ENCODE measurements at regions not wholly inside any gene's neighbourhood (a gene's known extent, or its start where the extent isn't known, plus 50 kb on each side); places are given as distances from the start of the nearest gene placed in this dataset.

DNA sequence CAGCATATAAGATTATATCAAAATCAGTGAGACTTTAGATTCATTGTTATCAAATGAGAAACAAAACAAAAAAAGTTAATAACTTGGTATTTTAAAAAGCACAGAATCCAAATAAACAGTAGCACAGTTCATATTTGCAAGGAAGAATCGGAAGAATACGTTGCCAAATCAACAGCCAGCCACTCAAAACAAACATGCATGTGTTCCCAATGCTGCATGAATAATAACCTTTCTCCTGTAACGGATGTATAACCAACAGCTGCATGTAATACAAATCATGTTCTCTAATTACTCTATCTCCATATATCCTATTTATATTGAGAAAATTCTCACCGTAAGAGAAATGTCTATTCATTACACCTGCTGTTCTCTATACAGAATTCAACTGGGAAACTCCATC, 98.9 kb upstream of the FOXD3 start:
- no peak for TF ChIP-seq EZH2phosphoT487 (IDR thresholded peaks at IDR 0.05; ENCODE audit: low read depth, severe bottlenecking, unreplicated experiment)
- TF ChIP-seq, protein P1, sequence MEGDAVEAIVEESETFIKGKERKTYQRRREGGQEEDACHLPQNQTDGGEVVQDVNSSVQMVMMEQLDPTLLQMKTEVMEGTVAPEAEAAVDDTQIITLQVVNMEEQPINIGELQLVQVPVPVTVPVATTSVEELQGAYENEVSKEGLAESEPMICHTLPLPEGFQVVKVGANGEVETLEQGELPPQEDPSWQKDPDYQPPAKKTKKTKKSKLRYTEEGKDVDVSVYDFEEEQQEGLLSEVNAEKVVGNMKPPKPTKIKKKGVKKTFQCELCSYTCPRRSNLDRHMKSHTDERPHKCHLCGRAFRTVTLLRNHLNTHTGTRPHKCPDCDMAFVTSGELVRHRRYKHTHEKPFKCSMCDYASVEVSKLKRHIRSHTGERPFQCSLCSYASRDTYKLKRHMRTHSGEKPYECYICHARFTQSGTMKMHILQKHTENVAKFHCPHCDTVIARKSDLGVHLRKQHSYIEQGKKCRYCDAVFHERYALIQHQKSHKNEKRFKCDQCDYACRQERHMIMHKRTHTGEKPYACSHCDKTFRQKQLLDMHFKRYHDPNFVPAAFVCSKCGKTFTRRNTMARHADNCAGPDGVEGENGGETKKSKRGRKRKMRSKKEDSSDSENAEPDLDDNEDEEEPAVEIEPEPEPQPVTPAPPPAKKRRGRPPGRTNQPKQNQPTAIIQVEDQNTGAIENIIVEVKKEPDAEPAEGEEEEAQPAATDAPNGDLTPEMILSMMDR (IDR thresholded peaks at IDR 0.05; ENCODE audit: poor library complexity): no peak
- TF ChIP-seq EZH2 (IDR thresholded peaks at IDR 0.05; ENCODE audit: borderline replicate concordance): no peak
- Histone ChIP-seq H3K9me3 (ENCODE audit: low read depth) (no peaks in the 10 kb centered on the region), H3K36me3 (replicated peaks; ENCODE audit: insufficient read depth, low read depth) (no peaks in the 10 kb centered on the region), H4K20me1 (ENCODE audit: insufficient read depth, poor library complexity, severe bottlenecking) (no peaks in the 10 kb centered on the region), H3K79me2 (no peaks in the 10 kb centered on the region), H3K9me2 (replicated peaks; ENCODE audit: insufficient read depth) (no peaks in the 10 kb centered on the region), H3K27ac (no peak overlapping the region), H3K4me2 (no peak overlapping the region), H3K4me3 (no peak overlapping the region), H3K27me3 (peaks cover 4% of the 10 kb centered on the region), H2AFZ (no peak overlapping the region), H3K4me1 (ENCODE audit: insufficient read depth) (no peaks in the 10 kb centered on the region)
- no peak for DNase-seq (ENCODE audit: low spot score)
- 64% methylated on average over 4 of the region's 4 CpGs for WGBS (ENCODE audit: low lambda C conversion rate, missing lambda C conversion rate)

DNA sequence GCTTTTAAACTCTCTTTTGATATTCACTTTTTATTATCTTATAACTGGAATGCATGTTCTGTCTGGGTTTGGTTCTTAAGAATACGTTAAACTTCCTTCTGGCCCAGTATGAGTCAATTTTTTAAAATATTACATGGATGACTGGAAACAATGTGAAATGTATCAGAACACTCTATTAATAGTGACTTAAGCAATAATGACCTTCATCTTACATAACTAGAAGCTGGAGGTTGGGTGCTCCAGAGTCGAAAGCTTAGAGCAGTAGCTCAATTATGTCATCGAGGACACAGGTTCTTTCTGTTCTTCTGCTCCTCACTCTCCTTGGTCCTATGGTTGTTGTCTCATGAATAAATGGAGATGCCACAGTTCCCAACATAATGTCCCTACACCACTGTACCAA, 91.6 kb upstream of the FOXD3 start:
- Histone ChIP-seq H3K9me3 (ENCODE audit: low read depth) (no peaks in the 10 kb centered on the region), H3K27me3 (no peaks in the 10 kb centered on the region), H4K20me1 (ENCODE audit: insufficient read depth, poor library complexity, severe bottlenecking) (no peaks in the 10 kb centered on the region), H3K36me3 (replicated peaks; ENCODE audit: insufficient read depth, low read depth) (no peaks in the 10 kb centered on the region), H3K4me1 (ENCODE audit: insufficient read depth) (no peaks in the 10 kb centered on the region), H3K79me2 (no peaks in the 10 kb centered on the region), H3K27ac (no peak overlapping the region), H2AFZ (no peak overlapping the region), H3K9me2 (replicated peaks; ENCODE audit: insufficient read depth) (no peaks in the 10 kb centered on the region), H3K4me3 (no peak overlapping the region), H3K4me2 (no peak overlapping the region)
- no peak for DNase-seq (ENCODE audit: low spot score)
- TF ChIP-seq EZH2 (IDR thresholded peaks at IDR 0.05; ENCODE audit: borderline replicate concordance): no peak
- TF ChIP-seq, protein P1 (IDR thresholded peaks at IDR 0.05; ENCODE audit: poor library complexity): no peak
- no peak for TF ChIP-seq EZH2phosphoT487 (IDR thresholded peaks at IDR 0.05; ENCODE audit: low read depth, severe bottlenecking, unreplicated experiment)
- 96% methylated on average over 3 of the region's 3 CpGs for WGBS (ENCODE audit: low lambda C conversion rate, missing lambda C conversion rate)

DNA sequence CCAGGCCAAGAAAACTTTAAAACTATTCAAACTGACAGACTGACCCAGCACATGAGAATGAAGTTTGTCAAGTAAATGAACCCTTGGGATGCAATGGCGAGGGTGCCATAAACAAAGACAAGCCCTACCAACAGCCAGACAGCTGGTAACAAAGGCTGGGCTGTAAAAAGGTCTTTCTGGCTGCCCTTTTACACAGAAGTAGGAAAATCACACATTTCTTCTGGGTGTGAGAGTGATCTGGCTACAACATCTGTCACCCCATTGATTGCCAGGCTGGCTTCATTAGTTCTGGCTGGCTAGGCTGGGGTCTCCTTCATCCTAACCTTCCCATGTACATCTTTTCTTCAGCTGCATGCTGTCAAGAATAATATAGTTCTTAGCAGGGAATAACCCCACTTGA, 83.6 kb upstream of the FOXD3 start:
- H3K79me2 ChIP-seq: no peaks in the 10 kb centered on the region
- H3K27me3 ChIP-seq: no peaks in the 10 kb centered on the region
- no peak for DNase-seq (ENCODE audit: low spot score)
- no peak overlapping the region for H3K27ac ChIP-seq
- no peaks in the 10 kb centered on the region for H3K9me2 ChIP-seq (replicated peaks; ENCODE audit: insufficient read depth)
- H3K4me1 ChIP-seq (ENCODE audit: insufficient read depth): no peaks in the 10 kb centered on the region
- H4K20me1 ChIP-seq (ENCODE audit: insufficient read depth, poor library complexity, severe bottlenecking): no peaks in the 10 kb centered on the region
- TF ChIP-seq EZH2 (IDR thresholded peaks at IDR 0.05; ENCODE audit: borderline replicate concordance) (no peak), EZH2phosphoT487 (IDR thresholded peaks at IDR 0.05; ENCODE audit: low read depth, severe bottlenecking, unreplicated experiment) (no peak)
- TF ChIP-seq, protein P1 (IDR thresholded peaks at IDR 0.05; ENCODE audit: poor library complexity): no peak
- H3K9me3 ChIP-seq (ENCODE audit: low read depth): no peaks in the 10 kb centered on the region
- no peaks in the 10 kb centered on the region for H3K36me3 ChIP-seq (replicated peaks; ENCODE audit: insufficient read depth, low read depth)
- H2AFZ ChIP-seq: no peak overlapping the region
- 79% methylated on average over 1 of the region's 1 CpG for WGBS (ENCODE audit: low lambda C conversion rate, missing lambda C conversion rate)
- no peak overlapping the region for H3K4me3 ChIP-seq
- no peak overlapping the region for H3K4me2 ChIP-seq

DNA sequence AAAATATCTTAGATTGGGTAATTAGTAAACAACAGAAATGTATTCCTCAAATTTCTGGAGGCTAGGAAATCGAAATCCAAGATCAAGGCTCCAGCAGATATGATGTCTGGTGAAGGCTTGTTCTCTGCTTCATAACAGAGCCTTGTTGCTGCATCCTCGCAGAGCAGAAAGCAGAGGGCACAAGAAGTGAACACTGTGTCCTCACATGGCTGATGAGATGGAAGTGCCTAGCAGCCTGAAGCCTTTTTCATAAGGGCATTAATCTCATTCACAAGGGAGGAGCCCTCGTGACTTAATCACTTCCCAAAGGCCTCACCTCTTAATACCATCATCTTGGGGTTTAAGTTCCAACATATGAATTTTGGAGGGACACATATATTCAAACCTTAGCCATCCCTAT, 77.2 kb upstream of the FOXD3 start:
- Histone ChIP-seq H3K27me3 (no peaks in the 10 kb centered on the region), H3K4me3 (no peak overlapping the region), H3K79me2 (no peaks in the 10 kb centered on the region), H3K9me2 (replicated peaks; ENCODE audit: insufficient read depth) (no peaks in the 10 kb centered on the region), H3K27ac (no peak overlapping the region), H3K9me3 (ENCODE audit: low read depth) (no peaks in the 10 kb centered on the region), H2AFZ (no peak overlapping the region), H3K4me1 (ENCODE audit: insufficient read depth) (no peaks in the 10 kb centered on the region), H3K36me3 (replicated peaks; ENCODE audit: insufficient read depth, low read depth) (no peaks in the 10 kb centered on the region), H3K4me2 (no peak overlapping the region), H4K20me1 (ENCODE audit: insufficient read depth, poor library complexity, severe bottlenecking) (no peaks in the 10 kb centered on the region)
- DNase-seq (ENCODE audit: low spot score): no peak
- WGBS (ENCODE audit: low lambda C conversion rate, missing lambda C conversion rate): 79% methylated on average over 3 of the region's 3 CpGs
- TF ChIP-seq EZH2phosphoT487 (IDR thresholded peaks at IDR 0.05; ENCODE audit: low read depth, severe bottlenecking, unreplicated experiment) (no peak), EZH2 (IDR thresholded peaks at IDR 0.05; ENCODE audit: borderline replicate concordance) (no peak)
- TF ChIP-seq, protein P1 (IDR thresholded peaks at IDR 0.05; ENCODE audit: poor library complexity): no peak
